ENCODE measurements at regions not wholly inside any gene's neighbourhood (a gene's known extent, or its start where the extent isn't known, plus 50 kb on each side); places are given as distances from the start of the nearest gene placed in this dataset.

DNA sequence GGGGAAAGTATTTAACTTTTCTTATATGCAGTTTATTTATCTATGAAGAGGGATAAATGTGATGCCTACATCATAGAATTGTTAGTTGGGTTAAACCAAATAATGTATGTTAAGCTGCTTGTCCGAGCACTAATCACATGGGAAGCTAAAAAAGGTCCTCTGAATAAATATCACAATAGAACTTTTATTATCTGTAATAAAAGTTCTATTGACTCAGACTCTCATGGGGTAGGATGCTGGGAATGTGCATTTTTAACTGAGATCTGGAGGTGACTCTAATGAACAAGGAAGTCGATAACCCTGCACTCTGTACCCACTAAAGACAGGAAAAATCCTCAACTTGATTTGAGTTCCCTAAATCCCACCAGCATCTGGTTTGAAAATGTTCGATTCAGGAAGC, 205.9 kb upstream of the IL12B start:
- DNase-seq (ENCODE audit: low read depth in 2 of 2), result no peak

DNA sequence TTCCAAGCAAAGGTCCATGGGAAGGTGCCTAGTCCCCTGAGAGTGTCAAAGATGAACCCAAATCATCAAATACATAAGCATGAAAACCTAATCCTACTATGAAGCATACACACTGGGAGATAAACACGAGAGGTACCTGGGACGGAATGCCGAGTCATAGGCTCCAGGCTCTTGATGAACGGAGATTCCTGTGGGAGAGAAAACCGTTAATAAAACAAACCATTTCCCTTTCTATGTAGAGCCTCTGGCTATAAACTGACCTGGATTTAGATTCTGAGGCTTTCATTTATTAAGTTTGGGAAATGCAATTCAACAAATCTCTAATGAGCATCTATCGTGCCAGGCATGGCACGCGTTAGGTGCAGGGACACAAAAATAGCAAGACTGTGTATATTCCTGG, 206.4 kb upstream of the IL12B start:
- no peak for DNase-seq (ENCODE audit: low read depth in 2 of 2)

DNA sequence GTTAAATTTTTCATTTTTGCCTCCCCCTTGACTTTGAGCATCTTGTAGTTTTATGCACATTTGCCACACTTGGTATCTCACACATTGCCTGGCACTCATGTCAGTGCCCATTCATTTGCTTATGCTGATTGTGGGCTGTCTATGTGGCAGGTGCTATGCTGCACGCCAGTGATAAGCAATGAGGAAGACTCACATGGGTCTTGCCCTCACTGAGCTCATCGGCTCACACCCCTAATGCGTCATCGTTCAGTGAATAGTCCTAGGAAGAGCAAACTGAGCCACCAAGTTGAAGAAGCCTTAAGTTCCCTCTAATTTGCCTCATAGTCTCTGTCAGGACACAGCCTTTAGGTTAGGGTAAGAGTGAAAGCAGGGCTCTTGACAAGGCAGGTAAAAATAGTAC, 209.4 kb upstream of the IL12B start:
- DNase-seq (ENCODE audit: low read depth in 2 of 2), result no peak

DNA sequence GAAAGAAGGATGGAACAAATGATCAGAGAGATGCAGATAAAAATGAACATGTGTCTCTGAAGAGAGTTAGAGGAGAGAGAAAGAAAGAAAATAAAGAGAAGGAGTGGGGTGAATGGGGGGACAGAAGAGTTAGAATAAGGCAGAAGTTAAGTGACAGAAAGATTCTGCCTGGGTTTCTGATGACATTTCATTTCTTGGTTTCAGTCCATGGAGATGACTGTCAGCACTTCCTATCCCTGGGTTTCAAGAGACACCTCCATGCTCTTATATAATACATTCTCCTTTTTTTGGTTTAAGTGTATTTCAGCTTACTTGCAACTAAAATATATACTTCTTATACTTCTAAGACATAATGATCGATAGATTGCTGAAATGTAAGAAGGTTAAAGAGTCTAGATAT, 213.0 kb upstream of the IL12B start:
- no peak for DNase-seq (ENCODE audit: low read depth in 2 of 2)

DNA sequence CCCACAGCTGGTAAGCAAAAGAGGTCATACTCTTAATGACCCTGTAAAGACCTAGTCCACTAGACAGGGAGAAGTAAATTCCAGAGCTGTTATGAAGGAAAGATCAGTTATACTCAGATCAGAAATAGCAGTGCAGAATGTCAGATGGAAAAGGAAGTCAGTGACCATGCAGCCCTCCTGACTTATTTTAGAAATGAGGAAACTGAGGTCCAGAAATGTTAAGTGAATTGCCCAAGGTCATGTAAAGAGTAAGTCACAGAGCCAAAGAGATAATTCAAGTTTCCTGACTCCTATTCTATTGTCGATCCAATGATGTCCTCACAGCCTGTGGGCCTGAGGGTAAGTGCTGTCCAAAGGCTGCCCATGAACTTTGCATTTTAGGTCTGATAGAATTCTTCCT, 214.9 kb upstream of the IL12B start:
- DNase-seq (ENCODE audit: low read depth in 2 of 2), result no peak

DNA sequence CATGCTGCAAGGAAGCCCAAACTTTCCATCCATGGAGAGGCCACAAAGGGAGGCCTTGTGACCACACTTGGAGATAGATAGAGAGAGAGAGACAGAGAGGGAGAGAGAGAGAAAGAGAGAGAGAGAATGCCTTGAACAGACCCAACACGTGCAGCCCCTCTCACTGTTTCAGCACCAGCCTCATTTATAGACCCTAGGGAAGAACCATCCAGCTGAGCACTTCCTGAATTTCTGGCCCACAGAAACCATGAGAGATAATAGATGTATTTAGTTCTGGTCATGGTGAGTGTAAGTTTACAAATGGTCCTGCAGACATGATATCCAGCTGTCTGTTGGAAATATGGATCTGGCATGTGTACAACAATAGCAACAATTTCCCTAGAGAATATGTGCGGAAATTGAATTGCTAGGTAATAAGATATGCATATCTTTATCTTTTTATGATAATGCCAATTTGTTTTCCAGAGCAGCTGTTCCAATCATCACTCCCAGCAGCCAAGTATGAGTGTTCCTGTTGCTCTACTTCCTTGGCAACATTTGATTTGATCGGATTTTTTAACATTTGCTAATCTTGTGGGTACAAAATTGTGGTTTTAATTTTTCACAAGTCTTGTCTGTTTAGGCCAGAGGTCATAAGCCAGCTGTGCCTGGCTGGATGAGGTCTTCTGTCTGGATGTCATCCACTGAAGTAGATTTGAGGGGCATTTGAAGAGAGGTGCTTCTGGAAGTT, 217.3 kb upstream of the IL12B start:
- DNase-seq (ENCODE audit: low read depth in 2 of 2), result no peak

DNA sequence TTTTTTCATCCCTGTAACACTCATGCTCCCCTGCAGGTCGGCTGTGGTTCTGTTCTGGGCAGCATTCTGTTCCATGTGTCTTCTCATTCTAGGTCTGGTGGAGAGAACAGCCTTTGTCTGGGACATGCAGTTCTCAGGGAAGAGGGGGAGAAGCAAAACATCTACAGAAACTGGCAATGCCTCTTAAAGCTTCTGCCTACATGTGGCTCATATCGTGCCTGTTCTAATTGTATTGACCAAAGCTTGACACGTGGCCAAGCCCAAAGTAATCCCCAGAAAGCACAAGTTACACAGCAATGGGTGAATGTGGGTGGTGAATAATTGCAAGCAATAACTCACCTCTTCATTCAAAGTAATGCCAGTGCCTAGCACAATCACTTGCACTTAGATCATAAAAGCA, 218.2 kb upstream of the IL12B start:
- no peak for DNase-seq (ENCODE audit: low read depth in 2 of 2)

DNA sequence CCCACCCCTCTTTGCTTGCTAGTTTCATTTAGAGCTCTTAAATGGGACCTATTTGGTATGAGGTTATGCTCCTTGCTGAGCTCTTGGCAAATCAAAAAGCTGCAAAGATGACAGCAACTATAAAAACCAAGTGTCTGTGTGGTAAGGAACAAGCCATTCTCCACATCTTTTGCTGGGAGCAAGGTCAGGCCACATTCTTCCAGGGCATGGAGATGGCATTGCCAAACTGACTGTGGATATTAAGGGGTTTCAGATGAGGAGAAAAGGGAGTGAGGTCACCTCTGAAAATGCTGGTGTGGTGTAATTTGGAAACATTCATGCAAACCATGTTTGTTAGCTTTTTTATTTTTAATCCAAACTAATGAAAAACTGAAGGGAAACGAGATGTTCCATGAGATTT, 218.8 kb upstream of the IL12B start:
- no peak for DNase-seq (ENCODE audit: low read depth in 2 of 2)

DNA sequence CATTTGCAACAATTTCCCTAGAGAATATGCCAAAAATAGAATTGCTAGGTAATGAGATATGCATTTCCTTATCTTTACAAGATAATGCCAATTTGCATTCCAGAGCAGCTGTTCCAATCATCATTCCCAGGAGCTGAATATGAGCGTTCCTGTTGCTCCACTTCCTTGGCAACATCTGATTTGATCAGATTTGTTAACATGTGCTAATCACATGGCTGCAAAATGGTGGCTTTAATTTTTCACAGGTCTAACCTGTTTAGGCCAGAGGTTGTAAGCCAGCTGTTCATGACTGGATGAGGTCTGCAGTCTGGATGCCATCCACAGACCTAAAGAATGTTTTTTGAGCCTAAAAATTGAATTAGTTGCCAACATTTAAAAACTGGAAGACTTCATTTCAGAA, 220.7 kb upstream of the IL12B start:
- no peak for DNase-seq (ENCODE audit: low read depth in 2 of 2)

DNA sequence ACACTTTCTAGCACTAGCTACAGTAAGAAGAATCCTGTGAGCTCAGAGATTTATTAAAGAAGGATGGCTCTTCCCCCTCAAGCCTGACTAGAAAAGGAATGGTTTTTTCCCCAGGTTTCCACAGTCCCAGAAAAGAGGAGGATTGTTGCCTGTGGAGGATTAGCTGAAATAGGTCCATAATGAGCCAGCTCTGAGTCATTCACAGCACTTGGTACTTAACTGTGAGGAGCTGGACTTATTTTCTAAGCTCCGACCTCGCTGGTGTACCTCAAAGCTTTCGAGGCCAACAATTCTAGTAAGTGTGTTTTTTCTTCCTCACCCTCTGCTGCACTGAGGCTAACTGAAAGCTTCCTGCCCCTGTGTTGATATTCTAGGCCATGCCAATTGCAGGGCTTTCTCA, 222.5 kb upstream of the IL12B start:
- DNase-seq (ENCODE audit: low read depth in 2 of 2), result no peak

DNA sequence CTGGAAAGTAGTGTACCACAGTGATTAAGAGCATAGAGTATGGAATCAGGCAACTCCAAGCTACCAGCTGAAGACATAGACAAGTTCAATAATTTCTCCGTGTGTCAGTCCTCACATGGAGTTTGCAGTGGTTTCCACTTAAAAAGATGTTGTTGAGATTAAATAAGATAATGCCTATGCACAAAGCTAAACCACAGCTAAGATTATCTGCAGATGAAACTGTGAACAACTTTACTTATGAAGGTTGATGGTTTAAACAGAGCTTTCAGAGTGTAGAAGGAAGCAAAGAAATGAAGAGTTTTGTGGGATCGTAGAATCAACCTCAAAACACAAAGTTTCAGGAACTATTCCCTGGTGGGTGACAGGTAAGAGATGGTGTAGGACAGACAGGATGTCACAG, 223.5 kb upstream of the IL12B start:
- no peak for DNase-seq (ENCODE audit: low read depth in 2 of 2)

DNA sequence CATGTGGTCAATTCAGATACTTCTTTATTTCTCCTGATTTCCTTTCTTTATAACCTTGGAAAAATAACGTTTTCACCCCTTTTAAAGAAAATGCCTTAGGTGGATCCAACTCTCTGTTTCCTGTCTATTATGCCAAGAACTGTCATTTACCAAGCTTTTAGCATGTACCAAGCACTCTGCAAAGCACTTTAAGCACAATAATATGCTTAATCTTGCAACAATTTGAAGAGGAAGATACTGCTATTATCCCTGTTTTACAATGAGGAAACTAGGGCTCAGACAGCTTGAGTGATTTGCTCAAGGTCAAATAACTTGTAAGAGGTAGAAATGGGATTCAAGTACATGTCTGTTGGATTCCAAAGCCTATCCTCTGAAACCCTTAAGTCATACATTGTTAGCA, 224.8 kb upstream of the IL12B start:
- no peak for DNase-seq (ENCODE audit: low read depth in 2 of 2)

DNA sequence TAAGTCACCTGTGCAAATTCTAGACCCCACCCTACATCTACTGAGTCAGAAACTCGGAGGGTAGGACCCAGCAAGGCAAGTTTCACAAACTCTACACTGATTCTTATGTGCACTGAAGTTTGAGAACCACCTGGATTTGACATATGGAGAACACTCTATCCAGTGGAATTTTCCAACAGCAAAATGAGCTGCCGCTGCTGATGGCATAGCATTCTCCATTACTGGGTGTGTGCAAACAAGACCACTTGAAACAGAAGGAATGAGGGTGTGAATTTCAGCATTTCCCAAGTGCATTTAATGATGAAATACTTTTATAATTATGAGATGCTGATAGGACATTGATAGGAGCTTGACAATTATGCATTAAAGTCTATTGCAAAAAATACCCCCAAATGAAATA, 229.1 kb upstream of the IL12B start:
- DNase-seq (ENCODE audit: low read depth in 2 of 2), result no peak

DNA sequence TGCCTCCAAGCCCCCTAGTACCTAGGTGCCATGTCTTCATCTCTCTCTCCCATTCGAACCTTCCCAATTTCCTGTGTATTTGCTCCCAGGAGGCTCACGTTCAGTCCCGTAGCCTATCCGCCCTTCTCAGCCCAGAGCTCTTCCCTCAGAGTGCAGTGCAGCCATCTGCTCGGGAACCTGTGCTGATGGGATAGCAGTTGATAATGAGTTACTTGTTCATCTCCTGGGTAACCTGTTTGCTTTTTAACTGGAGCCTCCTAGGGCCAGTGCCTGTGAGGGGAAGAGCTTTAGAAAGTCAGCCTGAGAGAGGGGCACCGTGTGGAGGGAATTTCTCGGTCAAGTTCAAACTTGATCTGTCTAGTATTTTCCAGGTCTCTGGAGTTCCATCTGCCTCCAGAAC, 229.8 kb upstream of the IL12B start:
- DNase-seq (ENCODE audit: low read depth in 2 of 2), result no peak

DNA sequence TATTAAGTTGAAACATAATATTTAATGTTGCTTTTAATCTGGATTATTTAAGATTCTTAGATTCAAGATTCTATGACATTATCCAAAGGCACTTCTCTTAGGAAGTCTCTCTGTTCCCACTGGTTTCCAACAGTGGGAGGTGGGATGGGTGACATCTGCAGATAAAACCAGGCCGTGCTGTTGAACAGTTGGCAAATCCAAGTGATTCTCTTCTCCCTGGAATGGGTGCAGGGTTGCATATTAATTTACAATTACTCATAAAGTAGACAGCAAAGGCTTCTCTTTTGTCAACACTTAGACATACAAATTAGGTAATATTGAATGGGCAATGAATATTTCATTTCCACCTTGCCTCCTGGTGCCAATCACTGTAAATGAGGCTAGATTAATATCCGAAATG, 233.7 kb upstream of the IL12B start:
- no peak for DNase-seq (ENCODE audit: low read depth in 2 of 2)

DNA sequence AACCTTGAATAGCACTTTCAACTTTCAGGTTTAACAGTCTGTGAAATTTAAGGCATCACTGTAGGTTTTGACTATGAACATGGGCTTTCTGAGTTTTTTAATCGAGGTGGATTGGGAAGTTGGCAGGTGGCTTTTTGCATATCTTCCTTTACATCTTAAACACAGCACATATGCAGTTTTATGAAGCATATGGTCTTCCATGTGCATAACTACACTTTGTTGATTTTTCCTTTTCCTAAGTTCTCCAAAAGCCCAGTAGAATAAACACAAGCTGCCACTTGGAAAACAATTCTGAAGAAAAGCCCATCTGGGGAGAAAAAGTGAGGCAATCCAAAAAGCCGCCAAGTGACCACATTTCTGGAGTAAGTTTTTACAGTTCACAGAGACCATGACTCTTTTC, 236.5 kb upstream of the IL12B start:
- DNase-seq (ENCODE audit: low read depth in 2 of 2), result no peak

DNA sequence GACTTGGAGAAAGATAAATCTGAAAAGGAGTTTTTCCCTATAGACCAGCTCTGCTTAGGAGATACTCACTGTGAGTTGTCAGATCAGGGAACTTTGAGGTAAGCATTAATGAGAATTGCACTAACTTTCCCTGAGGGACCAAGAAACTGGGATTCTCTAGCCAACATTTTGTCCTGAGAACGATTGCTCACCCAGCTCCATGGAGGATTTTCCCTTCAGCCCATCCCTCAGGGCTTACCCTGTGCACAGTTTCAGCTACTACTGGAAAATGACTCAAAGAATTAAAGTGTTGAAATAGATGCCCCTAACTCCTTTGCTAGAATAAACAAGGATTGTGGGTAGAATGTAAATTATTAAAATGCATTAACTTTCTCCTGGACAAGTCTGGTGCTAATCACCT, 237.2 kb upstream of the IL12B start:
- no peak for DNase-seq (ENCODE audit: low read depth in 2 of 2)

DNA sequence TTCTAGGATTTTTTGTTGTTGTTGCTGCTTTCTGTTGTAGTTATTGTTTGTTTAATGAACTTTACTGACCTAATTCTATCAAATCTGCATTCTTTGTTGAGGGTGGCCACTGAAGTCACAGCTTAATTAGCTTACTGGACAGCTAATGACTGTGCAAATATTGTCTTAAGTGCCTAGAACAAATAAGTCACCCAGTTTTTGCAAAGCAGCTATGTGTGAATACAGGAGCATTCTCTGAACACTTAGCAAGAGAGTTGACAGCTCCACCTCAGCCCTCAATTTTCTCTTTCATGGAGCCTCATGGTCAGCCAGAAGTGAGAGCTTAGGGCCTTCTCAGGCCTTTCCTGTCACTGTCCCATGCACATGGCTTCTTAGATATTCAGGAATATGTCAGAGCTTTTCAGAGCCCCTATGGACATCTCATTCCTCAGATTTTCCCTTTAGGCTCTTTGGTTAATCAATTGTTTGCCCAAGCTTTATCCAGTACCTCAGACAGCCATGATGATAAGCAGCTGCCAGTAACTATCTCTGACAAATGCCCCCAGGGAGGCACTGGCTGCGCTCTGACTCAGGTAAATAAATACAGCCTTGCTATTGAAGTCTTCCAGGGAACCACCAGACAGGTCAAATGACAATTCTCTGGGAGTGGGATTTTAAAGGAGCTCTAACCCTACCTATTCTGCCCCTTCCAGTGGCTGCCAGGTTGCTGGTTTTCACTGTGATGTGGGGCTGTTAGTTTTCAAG, 241.4 kb upstream of the IL12B start:
- DNase-seq (ENCODE audit: low read depth in 2 of 2), result no peak

DNA sequence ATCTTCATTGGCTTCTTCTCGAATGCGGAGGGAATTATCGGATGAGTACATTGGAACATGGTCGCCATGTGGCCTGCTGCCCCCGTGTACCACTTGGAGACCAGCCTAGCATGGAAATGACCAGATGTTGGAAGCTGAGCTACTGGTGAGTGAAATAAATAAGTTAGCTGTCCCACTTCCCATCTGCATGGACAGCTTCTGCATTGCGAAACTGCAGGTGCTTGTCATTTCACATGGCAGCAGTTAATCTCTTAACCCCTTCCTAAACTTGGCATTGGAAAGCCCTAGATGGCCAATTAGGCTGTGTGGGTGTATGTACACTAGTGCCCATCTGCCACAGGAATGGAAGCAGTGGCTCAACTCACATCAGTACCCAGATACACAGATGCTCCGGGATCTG, 246.6 kb upstream of the IL12B start:
- no peak for DNase-seq (ENCODE audit: low read depth in 2 of 2)

DNA sequence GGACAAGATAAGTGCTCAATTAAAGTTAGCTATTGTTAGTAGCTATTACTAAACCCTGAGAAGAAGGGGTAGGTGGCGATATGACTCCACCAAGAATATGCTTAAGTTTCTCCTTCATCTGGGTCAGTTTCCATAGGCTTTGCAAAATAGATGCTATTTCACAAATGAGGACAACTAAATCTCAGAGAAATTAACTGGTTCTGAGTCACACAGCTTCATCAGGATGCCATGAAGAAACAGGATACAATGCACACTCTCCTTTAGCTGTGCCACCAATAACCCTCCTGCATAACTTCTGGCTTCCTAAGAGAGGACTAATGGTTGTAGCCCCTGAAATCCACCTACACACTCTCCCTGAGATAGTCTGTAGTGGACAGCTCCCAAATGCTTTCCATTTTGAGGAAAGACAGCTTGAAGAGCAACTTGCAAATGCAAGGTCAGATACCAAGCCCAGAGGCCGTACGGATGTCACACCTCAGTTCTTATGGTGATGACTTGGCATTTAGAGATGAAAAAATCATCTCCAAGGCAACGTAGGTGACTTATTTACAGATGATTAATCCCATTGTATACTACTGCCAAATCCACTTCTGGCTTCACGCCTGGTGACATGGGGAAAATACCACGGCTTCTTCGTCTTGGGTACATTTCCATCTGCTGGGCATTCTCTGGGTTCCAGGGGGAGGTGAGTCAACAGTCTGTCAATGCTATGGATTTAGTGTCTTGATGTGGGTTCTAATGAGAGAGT, 251.4 kb upstream of the IL12B start:
- DNase-seq (ENCODE audit: low read depth in 2 of 2), result no peak

DNA sequence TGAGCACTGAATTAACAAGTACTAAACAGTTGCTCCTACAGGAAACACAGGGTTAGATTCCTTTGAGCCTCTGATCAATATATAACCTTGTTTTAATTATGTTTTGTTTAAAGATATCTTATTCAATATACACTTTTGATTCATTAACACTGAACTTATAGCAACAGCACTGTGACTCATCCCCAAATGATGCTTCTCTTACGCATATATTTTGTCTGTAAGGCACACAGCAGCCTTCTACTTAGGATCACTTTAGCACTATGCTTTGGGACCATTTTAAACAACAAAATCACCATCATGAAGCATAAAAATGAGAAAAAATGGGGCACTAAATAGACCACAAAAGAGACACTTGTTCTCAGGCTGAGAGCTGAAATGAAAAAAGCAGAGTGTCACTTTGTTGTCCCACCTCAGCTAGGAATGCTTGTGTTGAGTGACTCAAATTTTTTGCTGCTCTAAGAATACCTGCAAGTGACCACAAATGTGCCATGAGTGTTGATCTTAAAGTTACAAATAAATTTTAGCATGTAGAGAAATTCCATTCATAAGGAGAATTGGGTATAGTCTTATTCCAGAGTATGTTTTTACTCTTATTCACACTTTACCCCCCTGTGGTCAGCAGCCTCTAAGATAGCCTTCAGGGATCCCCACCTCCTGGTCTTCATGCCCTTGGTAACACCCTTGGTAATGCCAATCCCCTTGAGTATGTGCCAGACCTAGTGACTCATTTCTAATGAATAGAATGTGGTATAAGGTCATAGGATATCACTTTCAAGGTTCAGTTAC, 252.7 kb upstream of the IL12B start:
- no peak for DNase-seq (ENCODE audit: low read depth in 2 of 2)

DNA sequence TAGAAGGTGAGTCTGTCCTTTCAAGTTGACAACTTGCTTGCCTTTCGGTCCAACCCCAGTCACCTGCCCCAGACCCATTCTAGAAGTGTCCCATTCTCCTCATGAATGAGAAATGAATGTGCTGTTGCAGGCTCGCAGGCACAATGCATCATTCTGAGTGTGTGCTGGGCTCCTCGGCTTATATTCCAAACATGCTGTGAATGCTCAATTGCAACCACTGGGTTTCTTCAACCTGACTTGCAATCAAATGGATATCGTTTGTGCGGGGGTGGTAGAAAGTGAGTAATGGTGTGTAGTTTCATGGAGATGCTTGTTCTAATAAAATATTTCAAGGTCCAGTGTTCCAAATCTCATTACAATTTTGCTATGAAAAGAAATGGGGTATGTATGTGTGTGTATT, 256.6 kb upstream of the IL12B start:
- DNase-seq (ENCODE audit: low read depth in 2 of 2), result no peak
